Stomach (tissue), 4 donors: ENCODE measurements at regions not wholly inside any gene's neighbourhood (a gene's known extent, or its start where the extent isn't known, plus 50 kb on each side); places are given as distances from the start of the nearest gene placed in this dataset.
"Not testable (repeated sequence)": the region's sequence is repeated elsewhere in the genome, so short reads cannot be mapped to it uniquely, and the experiment has no call there.

ENCODE experiments used
- CTCF ChIP-seq, 7 experiments: fragments of 450-650 bp in 4 of 7; fragments of 200-600 bp in 3 of 7; sonication (generic) in 3 of 7; IDR thresholded peaks; one replicate each; pipeline ENCODE4 v1.5.1; 2016 to 2019; ENCODE audit warnings: antibody characterized with exemption in 7 of 7, control low read depth in 2 of 7, mild to moderate bottlenecking in 1 of 7
- EP300 ChIP-seq: sonication (generic); formaldehyde crosslinking; IDR thresholded peaks from one replicate; pipeline ENCODE4 v1.6.1; 2017; ENCODE audit warnings: antibody characterized with exemption
- POLR2A ChIP-seq, 4 donors: fragments of 450-650 bp; IDR thresholded peaks; one replicate each; pipeline ENCODE4 v1.6.1; 2016; ENCODE audit warnings: antibody characterized with exemption in 4 of 4, control low read depth in 2 of 4, mild to moderate bottlenecking in 1 of 4, moderate library complexity in 1 of 4
- POLR2AphosphoS5 ChIP-seq, 3 donors: sonication (generic); formaldehyde crosslinking; IDR thresholded peaks; one replicate each; pipeline ENCODE4 v1.6.1; 2016; ENCODE audit warnings: antibody characterized with exemption in 3 of 3

GRCh38 chr4:162739596-162739995 lies 427.1 kb downstream of the NAF1 start:
- TF ChIP-seq CTCF (IDR thresholded peaks at IDR 0.05); POLR2A (IDR thresholded peaks at IDR 0.05); POLR2AphosphoS5 (IDR thresholded peaks at IDR 0.05); EP300: not testable (repeated sequence)
